Prostate gland (tissue), 2 donors: ENCODE measurements at regions not wholly inside any gene's neighbourhood (a gene's known extent, or its start where the extent isn't known, plus 50 kb on each side); places are given as distances from the start of the nearest gene placed in this dataset.

Experiments used
- POLR2A ChIP-seq: fragments of 450-650 bp; IDR thresholded peaks from one replicate; pipeline ENCODE4 v1.6.1; 2016; ENCODE audit warnings: antibody characterized with exemption, mild to moderate bottlenecking
- POLR2AphosphoS5 ChIP-seq: sonication (generic); formaldehyde crosslinking; IDR thresholded peaks from one replicate; pipeline ENCODE4 v1.6.1; 2017; ENCODE audit warnings: antibody characterized with exemption
- TF ChIP-seq, protein P1 (sequence below), 4 experiments: fragments of 200-600 bp in 2 of 4; fragments of 450-650 bp in 2 of 4; sonication (generic) in 2 of 4; IDR thresholded peaks; 1 replicate in 3 of 4; 2 replicates in 1 of 4; pipeline ENCODE4 v1.5.1; 2016 to 2019; ENCODE audit warnings: antibody characterized with exemption in 4 of 4, mild to moderate bottlenecking in 2 of 4, moderate library complexity in 2 of 4

DNA sequence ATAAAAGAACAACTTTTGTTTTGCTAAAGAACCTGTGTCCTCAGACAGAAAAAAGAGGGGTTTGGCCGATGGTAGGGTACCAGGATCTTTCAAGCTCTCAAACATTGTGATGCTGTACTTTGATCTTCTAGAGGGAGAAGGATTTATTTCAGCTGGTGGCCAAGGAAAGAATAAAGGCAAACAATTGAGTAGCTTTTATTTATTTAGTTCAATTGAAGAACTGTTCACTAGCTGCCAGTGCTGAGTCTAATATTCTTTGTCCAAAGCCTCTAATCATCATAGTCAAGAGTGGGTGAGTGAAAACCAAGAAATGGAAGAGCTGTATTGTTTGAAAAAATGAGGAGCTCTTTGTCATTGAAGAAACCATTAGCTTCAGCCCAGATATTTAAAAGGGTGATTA lies 138.4 kb downstream of the FAT3 start:
- no peak for TF ChIP-seq POLR2A
- TF ChIP-seq, protein P1, sequence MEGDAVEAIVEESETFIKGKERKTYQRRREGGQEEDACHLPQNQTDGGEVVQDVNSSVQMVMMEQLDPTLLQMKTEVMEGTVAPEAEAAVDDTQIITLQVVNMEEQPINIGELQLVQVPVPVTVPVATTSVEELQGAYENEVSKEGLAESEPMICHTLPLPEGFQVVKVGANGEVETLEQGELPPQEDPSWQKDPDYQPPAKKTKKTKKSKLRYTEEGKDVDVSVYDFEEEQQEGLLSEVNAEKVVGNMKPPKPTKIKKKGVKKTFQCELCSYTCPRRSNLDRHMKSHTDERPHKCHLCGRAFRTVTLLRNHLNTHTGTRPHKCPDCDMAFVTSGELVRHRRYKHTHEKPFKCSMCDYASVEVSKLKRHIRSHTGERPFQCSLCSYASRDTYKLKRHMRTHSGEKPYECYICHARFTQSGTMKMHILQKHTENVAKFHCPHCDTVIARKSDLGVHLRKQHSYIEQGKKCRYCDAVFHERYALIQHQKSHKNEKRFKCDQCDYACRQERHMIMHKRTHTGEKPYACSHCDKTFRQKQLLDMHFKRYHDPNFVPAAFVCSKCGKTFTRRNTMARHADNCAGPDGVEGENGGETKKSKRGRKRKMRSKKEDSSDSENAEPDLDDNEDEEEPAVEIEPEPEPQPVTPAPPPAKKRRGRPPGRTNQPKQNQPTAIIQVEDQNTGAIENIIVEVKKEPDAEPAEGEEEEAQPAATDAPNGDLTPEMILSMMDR (IDR thresholded peaks at IDR 0.05): no peak
- TF ChIP-seq POLR2AphosphoS5: no peak
